NCI-H69 (cell line): ENCODE measurements at regions not wholly inside any gene's neighbourhood (a gene's known extent, or its start where the extent isn't known, plus 50 kb on each side); places are given as distances from the start of the nearest gene placed in this dataset.
"Not testable (repeated sequence)": the region's sequence is repeated elsewhere in the genome, so short reads cannot be mapped to it uniquely, and the experiment has no call there.

Experiments used
- DNase-seq: peaks from one replicate; lab custom pipeline; 2025; lab: John Stamatoyannopoulos, UW

DNA sequence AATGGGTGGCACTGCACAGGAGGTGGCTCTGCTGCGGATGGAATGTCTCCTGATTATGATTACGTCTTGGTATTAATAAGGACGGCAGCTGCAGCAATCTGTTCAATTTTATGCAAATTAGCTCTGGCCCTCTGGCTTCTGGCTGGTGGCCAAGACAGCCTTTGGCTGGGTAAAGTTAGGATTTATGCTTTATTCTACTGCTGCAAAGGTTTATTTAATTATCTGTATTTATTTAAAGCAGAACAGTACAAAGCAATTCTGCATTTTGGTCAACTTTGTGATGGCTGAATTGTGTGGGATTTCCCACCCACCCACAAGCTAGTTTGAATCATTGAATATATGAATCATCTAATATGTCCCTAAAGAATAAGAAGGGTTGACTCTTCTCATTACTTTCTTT lies 745.6 kb upstream of the FAM241A start:
- DNase-seq = peak; percentile 85

DNA sequence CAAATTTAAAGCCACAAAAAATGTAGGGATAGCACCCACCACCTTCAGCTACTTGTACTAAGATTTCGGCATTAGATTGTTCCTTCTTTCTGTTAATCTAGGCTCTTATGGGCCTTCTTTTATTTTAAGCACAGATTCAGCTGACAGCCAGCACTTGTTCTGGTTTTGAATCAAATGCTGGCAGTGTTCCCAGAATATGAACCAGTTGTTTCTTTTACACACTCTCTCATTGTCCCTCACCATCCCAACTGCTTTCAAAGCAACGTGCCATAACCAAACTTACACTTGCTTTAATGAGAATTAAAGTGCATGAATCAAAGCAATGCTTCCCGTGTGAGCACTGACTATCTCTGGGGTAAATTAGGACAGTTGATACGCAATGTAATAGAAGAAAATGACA lies 744.5 kb upstream of the FAM241A start:
- DNase-seq = peak; percentile 93

- no peak for DNase-seq
Measured at GRCh38 chr4:111404673-111405072, 740.6 kb upstream of the FAM241A start.

GRCh38 chr4:111405989-111406388 lies 739.3 kb upstream of the FAM241A start:
- no peak for DNase-seq

DNA sequence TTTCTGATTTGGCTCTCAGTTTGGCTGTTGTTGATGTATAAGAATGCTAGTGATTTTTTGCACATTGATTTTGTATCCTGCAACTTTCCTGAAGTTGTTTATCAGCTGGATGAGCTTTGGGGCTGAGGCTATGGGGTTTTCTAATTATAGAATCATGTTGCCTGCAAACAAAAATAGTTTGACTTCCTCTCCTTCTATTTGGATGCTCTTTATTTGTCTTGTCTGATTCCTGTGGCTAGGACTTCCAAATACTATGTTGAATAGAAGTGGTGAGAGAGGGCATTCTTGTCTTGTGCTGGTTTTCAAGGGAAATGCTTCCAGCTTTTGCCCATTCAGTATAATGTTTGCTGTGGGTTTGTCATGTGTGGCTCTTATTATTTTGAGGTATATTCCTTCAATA lies 734.7 kb upstream of the FAM241A start:
- DNase-seq = no peak

- DNase-seq = no peak
Measured at GRCh38 chr4:111417521-111417920, 727.7 kb upstream of the FAM241A start.

GRCh38 chr4:111433441-111433840 lies 711.8 kb upstream of the FAM241A start:
- DNase-seq = peak; percentile 79

GRCh38 chr4:111434586-111434985 lies 710.7 kb upstream of the FAM241A start:
- DNase-seq = peak; percentile 77

DNA sequence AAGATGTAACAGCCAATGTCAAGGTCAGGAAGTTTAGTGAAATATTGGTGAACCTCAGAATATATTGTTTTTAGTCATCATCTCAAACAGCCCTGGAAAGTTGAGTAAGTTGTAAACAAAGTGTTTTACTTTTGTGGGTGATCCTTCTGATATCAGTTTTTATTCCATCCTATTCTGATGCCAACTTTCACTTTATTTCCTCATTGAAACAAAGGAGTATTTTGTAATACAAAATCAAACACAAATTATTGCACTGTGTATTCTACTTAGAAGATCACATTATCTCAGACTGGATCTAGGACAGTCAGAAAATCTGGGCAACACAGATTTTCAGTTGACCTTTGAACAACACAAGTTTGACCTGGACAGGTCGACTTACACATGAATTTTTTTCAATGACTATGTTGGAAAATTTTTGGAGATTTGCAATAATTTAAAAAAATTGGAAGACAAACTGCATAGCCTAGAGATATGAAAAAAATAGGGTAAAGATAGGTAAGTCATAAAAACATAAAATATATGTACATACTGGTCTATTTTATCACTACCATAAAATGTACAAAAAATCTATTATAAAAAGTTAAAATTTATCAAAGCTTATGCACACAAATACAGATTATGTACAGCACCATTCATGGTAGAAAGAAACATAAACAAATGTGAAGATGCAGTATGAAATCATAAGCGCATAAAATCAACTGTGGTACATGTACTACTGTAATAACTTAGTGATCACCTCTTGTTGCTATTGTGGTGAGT lies 709.1 kb upstream of the FAM241A start:
- no peak for DNase-seq

- DNase-seq = no peak
Measured at GRCh38 chr4:111441687-111442086, 703.6 kb upstream of the FAM241A start.

DNA sequence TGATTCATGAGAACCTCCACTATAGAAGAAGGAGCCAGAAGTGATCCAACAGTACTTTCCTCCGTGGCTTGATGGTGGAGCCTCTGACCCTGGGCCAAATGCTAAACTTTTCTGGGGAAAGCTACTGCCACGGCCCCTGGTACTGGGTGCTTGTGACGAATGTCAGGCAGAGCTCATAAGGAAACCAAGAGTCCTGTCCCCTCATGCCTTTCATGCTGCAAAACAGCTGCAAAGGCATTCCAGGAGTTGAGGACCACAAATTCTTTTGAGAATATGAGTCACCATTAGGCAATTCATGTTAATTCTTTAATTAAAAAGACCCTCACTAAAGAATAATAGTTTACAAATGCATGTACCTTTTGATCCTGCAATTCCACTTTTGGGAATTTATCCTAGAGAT lies 700.4 kb upstream of the FAM241A start:
- not testable (repeated sequence) for DNase-seq

- DNase-seq = no peak
Measured at GRCh38 chr4:111449657-111450056, 695.6 kb upstream of the FAM241A start.

DNA sequence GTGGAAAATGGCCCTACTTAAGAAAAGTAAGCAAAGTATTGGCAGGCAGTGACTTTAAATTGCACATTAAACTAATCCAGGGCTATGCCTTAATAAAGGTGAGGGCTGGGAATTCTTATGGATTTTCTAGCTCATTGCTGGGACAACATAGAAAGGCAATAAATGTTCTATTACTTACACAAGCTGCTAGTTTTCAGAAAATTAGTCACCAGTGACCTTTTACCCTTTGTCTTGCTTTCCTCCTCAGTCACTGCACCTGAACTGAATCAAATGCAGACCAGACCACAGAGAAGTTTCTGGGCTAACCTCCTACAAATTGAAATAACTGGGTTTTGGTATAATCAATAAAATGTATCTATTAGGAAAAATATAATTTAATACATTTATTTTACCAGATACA lies 694.4 kb upstream of the FAM241A start:
- DNase-seq = peak; percentile 24

GRCh38 chr4:111453216-111453615 lies 692.0 kb upstream of the FAM241A start:
- DNase-seq = no peak

DNA sequence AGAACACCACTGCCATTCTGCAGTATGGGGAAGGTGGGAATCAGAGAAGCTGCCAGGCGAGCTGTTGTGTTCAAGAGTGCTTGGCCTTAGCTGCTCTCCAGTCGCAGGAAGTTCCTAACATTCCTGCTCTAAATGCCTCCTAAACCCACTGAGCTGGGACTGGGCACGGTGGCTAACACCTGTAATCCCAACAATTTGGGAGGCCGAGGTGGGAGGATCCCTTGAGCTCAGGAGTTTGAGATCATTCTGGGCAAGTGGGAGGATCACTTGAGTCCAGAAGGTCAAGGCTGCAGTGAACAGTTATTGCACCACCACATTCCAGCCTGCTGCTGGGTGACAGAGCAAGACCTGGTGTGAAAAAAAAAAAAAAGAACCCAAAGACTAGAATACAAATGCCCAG lies 690.3 kb upstream of the FAM241A start:
- no peak for DNase-seq

GRCh38 chr4:111464251-111465045 lies 680.8 kb upstream of the FAM241A start:
- no peak for DNase-seq

DNA sequence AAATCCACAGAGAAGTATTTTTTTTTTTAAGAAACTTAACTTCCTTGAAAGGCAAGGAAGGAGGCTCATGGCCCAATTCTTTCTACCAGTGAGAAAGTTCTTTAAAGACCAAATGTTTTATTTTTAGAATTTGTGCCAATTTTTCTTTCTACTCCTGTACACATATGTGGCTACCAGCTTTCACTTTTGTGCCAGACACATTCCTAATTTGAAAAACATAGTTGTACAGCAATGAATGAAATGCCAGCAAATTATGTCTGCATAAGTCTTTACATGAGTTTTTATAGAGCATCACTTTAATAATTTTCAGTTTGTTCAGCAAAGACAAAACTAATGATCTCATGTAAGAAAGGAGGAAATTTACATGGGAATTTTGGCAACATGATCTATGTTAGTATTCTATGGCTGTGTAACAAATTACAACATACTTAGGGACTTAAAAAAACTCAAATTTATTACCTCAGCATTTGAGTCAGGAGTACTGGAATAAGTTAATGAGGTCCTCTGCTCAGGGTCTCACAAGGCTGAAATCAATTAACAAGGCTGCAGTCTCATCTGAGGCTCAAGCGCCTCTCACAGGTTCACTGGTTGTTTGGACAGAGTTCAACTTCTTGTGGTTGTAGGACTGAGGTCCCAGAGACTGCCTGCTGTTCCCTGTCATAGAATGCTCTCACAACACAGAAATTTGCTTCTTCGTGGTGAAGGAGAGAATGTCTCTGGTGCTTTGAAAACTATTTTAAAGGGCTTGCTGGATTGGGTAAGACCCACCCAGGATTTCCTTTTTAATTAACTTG lies 678.2 kb upstream of the FAM241A start:
- DNase-seq = no peak

DNA sequence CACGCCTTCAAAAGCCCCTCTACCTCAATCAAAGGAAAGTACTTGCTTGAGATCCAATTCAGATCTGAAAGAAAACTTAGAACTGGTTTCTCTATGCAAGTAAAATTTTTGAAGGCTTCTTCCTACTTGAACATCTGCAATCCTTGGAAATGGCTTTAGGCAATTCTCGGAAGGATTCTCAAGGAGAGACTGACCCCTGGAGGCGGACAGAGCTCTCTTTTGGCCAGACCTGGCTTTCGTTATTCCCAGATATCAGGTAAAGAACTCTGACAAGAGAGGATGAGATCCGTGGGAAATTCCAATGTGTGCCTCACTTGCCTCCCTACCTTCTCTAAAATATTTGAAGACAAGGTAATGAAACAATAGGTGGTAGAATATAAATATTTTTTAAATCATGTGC lies 670.3 kb upstream of the FAM241A start:
- DNase-seq = peak; percentile 56

- DNase-seq = no peak
Measured at GRCh38 chr4:111475666-111476065, 669.6 kb upstream of the FAM241A start.

- DNase-seq = no peak
Measured at GRCh38 chr4:111480510-111480909, 664.7 kb upstream of the FAM241A start.

DNA sequence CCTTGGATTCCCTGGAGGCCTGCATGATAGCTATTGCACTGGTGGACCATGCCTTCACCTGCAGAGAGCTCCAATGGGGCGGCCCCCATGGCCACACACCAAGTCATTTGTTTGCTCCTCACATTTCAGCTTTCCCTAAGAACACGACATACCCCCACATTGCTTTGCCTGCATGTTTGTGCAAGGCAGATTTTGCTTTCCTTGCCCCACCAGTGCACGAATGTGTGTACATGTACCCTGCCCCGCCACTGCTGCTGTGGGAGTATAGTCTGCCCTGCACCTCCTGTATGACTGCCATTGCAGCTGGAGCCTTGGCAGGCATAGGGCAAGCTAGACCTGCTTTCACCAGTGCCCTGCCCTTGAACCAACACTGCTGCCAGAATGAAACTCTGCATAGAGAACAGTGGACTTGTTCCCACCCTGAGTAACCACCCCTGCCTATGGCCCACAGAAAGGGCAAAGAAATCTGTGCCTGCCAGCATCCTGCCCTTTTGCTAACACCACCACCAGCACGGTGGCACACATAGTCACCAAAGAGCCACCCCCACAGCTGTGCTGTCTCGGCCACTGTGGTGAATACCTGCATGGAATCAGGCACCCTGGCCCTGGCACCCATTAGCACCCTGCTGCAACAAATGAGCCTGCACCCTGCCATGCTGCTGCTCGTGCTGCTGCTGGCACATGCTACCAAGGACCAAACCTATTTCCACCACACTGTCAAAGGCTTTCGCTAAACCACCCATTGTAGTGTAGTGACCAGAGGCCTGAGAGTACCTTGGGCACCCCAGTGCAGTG lies 661.7 kb upstream of the FAM241A start:
- no peak for DNase-seq

GRCh38 chr4:111492496-111492895 lies 652.8 kb upstream of the FAM241A start:
- DNase-seq = no peak
